Ishikawa (cell line): ENCODE measurements at regions not wholly inside any gene's neighbourhood (a gene's known extent, or its start where the extent isn't known, plus 50 kb on each side); places are given as distances from the start of the nearest gene placed in this dataset.

ENCODE experiments used
- CEBPB ChIP-seq: IDR thresholded peaks from 2 replicates; pipeline ENCODE4 v1.6.1; 2012
- CREB1 ChIP-seq: IDR thresholded peaks from 2 replicates; pipeline ENCODE4 v1.6.1; 2012; ENCODE audit warnings: low read depth
- EGR1 ChIP-seq: IDR thresholded peaks from 2 replicates; pipeline ENCODE4 v1.6.1; 2012
- EP300 ChIP-seq: IDR thresholded peaks from 2 replicates; pipeline ENCODE4 v1.6.1; 2012; ENCODE audit warnings: borderline replicate concordance
- FOXM1 ChIP-seq: IDR thresholded peaks from 2 replicates; pipeline ENCODE4 v1.6.1; 2012; ENCODE audit warnings: low read depth, borderline replicate concordance
- MAX ChIP-seq: IDR thresholded peaks from 2 replicates; pipeline ENCODE4 v1.6.1; 2012
- NFIC ChIP-seq: IDR thresholded peaks from 2 replicates; pipeline ENCODE4 v1.6.1; 2012
- RAD21 ChIP-seq: IDR thresholded peaks from 2 replicates; pipeline ENCODE4 v1.6.1; 2012; ENCODE audit warnings: low read depth
- REST ChIP-seq: IDR thresholded peaks from 2 replicates; pipeline ENCODE4 v1.6.1; 2012; ENCODE audit warnings: low read depth, mild to moderate bottlenecking
- TAF1 ChIP-seq: IDR thresholded peaks from 2 replicates; pipeline ENCODE4 v1.6.1; 2012; ENCODE audit warnings: low read depth, mild to moderate bottlenecking
- TCF12 ChIP-seq: IDR thresholded peaks from 2 replicates; pipeline ENCODE4 v1.6.1; 2012; ENCODE audit warnings: low read depth
- YY1 ChIP-seq: IDR thresholded peaks from 2 replicates; pipeline ENCODE4 v1.6.1; 2012; ENCODE audit warnings: low read depth
- ZBTB7A ChIP-seq: IDR thresholded peaks from 2 replicates; pipeline ENCODE4 v1.6.1; 2012; ENCODE audit warnings: low read depth

GRCh38 chr6:112911959-112912358 is 564.8 kb downstream of the RFPL4B start:
- no peak for TF ChIP-seq YY1
- TF ChIP-seq REST, result no peak
- TF ChIP-seq EP300, result no peak
- no peak for TF ChIP-seq EGR1
- no peak for TF ChIP-seq MAX
- TF ChIP-seq FOXM1, result no peak
- TF ChIP-seq TCF12, result no peak
- TF ChIP-seq ZBTB7A, result no peak
- no peak for TF ChIP-seq NFIC
- no peak for TF ChIP-seq RAD21
- TF ChIP-seq CEBPB, result no peak
- no peak for TF ChIP-seq TAF1
- TF ChIP-seq CREB1, result no peak
